GM12878 (cell line): ENCODE measurements at regions not wholly inside any gene's neighbourhood (a gene's known extent, or its start where the extent isn't known, plus 50 kb on each side); places are given as distances from the start of the nearest gene placed in this dataset.

Source experiments
- CTCF ChIP-seq, 3 experiments: IDR thresholded peaks in 2 of 3; conservative IDR thresholded peaks in 1 of 3; 2 replicates each; pipeline ENCODE4 v1.5.1; 2011; ENCODE audit warnings: low read depth in 3 of 3, low read length in 3 of 3, mild to moderate bottlenecking in 3 of 3, control low read depth in 2 of 3, moderate library complexity in 2 of 3, inconsistent platforms in 1 of 3, mixed read lengths in 1 of 3; ENCODE audit not compliant: control insufficient read depth in 2 of 3, insufficient read depth in 1 of 3; ENCODE audit errors: extremely low read depth in 1 of 3
- GABPA ChIP-seq: IDR thresholded peaks from 2 replicates; pipeline ENCODE4 v1.6.1; 2014; ENCODE audit warnings: antibody characterized with exemption, low read depth, mild to moderate bottlenecking, inconsistent platforms
- TCF3 ChIP-seq: IDR thresholded peaks from 2 replicates; pipeline ENCODE4 v1.6.1; 2012; ENCODE audit warnings: low read depth, mild to moderate bottlenecking, low read length, borderline replicate concordance; ENCODE audit not compliant: insufficient read depth
- TF ChIP-seq, protein P1 (sequence below): fragments of 450-650 bp; IDR thresholded peaks from 2 replicates; pipeline ENCODE4 v1.6.1; 2014; ENCODE audit warnings: mild to moderate bottlenecking

DNA sequence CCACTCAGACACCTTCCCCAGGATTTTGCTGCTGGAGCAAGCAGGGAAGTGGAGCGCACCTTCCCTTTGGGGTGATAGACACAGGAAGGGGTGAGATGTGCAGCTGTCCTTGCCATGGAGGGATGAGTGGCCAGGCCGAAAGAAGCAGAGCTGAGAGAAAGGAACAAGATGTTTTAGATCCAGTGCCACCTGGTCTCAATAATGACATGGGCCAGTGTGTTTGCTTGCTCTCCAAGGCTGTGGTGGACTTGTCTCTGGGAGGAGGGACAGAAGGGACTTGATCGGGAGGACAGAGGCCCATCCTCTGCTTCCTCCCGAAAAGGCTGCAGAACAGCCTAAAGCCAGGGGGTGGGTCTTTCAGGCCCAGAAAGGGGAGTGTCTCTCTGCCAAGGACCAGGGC, 61.7 kb upstream of the CCDC167 start:
- TF ChIP-seq CTCF (IDR thresholded peaks at IDR 0.05 in 2 of 3, conservative IDR thresholded peaks at IDR 0.05 in 1 of 3; ENCODE audit: control insufficient read depth in 2 of 3, extremely low read depth in 1 of 3, insufficient read depth in 1 of 3, low read depth in 3 of 3, low read length in 3 of 3) (no peak), TCF3 (no peak), GABPA (no peak)
- TF ChIP-seq, protein P1, sequence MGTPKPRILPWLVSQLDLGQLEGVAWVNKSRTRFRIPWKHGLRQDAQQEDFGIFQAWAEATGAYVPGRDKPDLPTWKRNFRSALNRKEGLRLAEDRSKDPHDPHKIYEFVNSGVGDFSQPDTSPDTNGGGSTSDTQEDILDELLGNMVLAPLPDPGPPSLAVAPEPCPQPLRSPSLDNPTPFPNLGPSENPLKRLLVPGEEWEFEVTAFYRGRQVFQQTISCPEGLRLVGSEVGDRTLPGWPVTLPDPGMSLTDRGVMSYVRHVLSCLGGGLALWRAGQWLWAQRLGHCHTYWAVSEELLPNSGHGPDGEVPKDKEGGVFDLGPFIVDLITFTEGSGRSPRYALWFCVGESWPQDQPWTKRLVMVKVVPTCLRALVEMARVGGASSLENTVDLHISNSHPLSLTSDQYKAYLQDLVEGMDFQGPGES = no peak
